Glutamatergic neuron (in vitro differentiated cells): ENCODE measurements at regions not wholly inside any gene's neighbourhood (a gene's known extent, or its start where the extent isn't known, plus 50 kb on each side); places are given as distances from the start of the nearest gene placed in this dataset.

Source experiments
- DNase-seq: peaks from one replicate; pipeline ENCODE4 v3.0.0; 2022
- H3K27ac Mint-ChIP-seq: one replicate; pipeline ENCODE4 v1.8.0; 2020; ENCODE audit warnings: mild to moderate bottlenecking, mixed read lengths, inconsistent platforms; ENCODE audit not compliant: unreplicated experiment
- H3K27me3 Mint-ChIP-seq: one replicate; pipeline ENCODE4 v1.8.0; 2020; ENCODE audit warnings: mild to moderate bottlenecking, moderate library complexity, mixed read lengths, inconsistent platforms; ENCODE audit not compliant: unreplicated experiment
- H3K36me3 Mint-ChIP-seq: one replicate; pipeline ENCODE4 v1.8.0; 2020; ENCODE audit warnings: mild to moderate bottlenecking, mixed read lengths, inconsistent platforms; ENCODE audit not compliant: unreplicated experiment
- H3K4me1 Mint-ChIP-seq: one replicate; pipeline ENCODE4 v1.8.0; 2020; ENCODE audit warnings: mild to moderate bottlenecking, low read depth, mixed read lengths, inconsistent platforms; ENCODE audit not compliant: unreplicated experiment
- H3K4me3 Mint-ChIP-seq: one replicate; pipeline ENCODE4 v1.8.0; 2020; ENCODE audit warnings: mild to moderate bottlenecking, mixed read lengths, inconsistent platforms; ENCODE audit not compliant: unreplicated experiment
- H3K9me3 Mint-ChIP-seq: one replicate; pipeline ENCODE4 v1.8.0; 2020; ENCODE audit warnings: mild to moderate bottlenecking, moderate library complexity, mixed read lengths, inconsistent platforms; ENCODE audit not compliant: unreplicated experiment
- TF ChIP-seq, protein P1 (sequence below): fragments of 200-600 bp; sonication (generic); IDR thresholded peaks from one replicate; pipeline ENCODE4 v1.5.0; 2021; ENCODE audit not compliant: partially characterized antibody, unreplicated experiment

DNA sequence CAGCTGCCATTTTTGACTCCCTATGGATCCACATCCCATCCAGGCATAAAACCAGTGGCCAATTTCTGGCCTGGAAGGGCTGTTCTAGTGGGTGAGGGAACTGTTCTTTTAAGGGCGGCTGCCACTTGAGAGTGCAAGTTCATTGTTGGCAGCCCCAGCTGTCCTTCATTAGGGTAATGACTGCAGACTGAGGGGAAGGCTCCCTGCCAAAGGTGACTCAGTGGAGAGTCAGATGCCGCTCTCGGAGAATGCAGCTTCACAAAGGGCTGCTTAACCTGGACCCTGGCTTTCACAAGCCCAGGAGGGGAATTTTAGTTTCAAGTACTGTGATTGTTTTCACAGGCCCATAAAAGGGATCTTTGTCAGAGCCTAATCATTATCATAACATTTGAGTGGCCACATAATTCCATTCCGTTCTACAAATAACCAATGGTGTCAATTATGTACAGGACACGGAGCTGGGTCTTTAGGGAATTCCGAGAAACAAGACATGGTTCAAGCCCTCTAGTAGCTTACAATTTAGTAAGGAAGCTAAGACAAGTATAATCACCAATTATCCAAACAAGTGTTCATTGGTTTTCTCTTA lies 235.7 kb downstream of the CDCA7 start:
- H3K9me3 Mint-ChIP-seq: no peaks in the 10 kb centered on the region
- peaks cover 14% of the 10 kb centered on the region for H3K36me3 Mint-ChIP-seq
- no peaks in the 10 kb centered on the region for H3K4me1 Mint-ChIP-seq
- H3K27me3 Mint-ChIP-seq: peaks cover 4% of the 10 kb centered on the region
- no peak for DNase-seq
- no peak overlapping the region for H3K4me3 Mint-ChIP-seq
- TF ChIP-seq, protein P1, sequence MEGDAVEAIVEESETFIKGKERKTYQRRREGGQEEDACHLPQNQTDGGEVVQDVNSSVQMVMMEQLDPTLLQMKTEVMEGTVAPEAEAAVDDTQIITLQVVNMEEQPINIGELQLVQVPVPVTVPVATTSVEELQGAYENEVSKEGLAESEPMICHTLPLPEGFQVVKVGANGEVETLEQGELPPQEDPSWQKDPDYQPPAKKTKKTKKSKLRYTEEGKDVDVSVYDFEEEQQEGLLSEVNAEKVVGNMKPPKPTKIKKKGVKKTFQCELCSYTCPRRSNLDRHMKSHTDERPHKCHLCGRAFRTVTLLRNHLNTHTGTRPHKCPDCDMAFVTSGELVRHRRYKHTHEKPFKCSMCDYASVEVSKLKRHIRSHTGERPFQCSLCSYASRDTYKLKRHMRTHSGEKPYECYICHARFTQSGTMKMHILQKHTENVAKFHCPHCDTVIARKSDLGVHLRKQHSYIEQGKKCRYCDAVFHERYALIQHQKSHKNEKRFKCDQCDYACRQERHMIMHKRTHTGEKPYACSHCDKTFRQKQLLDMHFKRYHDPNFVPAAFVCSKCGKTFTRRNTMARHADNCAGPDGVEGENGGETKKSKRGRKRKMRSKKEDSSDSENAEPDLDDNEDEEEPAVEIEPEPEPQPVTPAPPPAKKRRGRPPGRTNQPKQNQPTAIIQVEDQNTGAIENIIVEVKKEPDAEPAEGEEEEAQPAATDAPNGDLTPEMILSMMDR: no peak
- no peak overlapping the region for H3K27ac Mint-ChIP-seq

DNA sequence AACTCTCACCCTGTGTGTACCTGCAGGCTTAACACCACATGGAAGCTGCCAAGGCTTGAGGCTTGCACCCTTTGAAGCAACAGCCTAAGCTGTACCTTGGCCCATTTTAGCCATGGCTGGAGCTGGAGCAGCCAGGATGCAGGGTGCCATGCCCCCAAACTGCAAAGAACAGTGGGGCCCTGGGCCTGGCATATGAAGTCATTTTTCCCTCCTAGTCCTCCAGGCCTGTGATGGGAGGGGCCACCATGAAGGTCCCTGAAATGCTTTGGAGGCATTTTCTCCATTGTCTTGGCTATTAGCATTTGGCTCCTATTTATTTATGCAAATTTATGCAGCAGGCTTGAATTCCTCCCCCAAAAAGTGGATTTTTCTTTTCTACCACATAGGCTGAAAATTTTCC lies 238.4 kb downstream of the CDCA7 start:
- Mint-ChIP-seq H3K27me3 (peaks cover 4% of the 10 kb centered on the region), H3K36me3 (peaks cover 20% of the 10 kb centered on the region), H3K4me1 (no peaks in the 10 kb centered on the region), H3K4me3 (no peak overlapping the region), H3K9me3 (no peaks in the 10 kb centered on the region), H3K27ac (no peak overlapping the region)
- TF ChIP-seq, protein P1: no peak
- DNase-seq: no peak

DNA sequence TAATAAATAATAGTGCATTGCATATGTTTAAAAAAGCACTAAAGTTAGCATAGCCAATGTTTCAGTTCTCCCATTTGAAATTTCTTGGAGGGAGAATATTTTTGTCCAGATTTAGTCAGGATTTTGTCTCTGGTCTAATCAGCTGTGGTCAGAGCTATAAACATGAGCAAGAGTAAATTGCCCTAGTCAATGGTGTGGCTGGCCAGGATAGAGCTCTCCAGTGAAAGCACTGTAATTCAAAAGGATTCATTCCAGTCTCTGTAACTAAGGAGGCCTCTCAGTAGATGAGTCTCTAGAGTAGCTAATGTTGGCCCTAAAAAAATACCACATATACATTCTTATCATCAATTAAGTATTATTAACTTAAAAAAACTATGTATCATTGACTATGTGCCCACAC lies 241.6 kb downstream of the CDCA7 start:
- no peak overlapping the region for H3K4me3 Mint-ChIP-seq
- H3K9me3 Mint-ChIP-seq: no peaks in the 10 kb centered on the region
- TF ChIP-seq, protein P1: no peak
- peaks cover 4% of the 10 kb centered on the region for H3K27me3 Mint-ChIP-seq
- peaks cover 20% of the 10 kb centered on the region for H3K36me3 Mint-ChIP-seq
- DNase-seq: no peak
- no peak overlapping the region for H3K27ac Mint-ChIP-seq
- H3K4me1 Mint-ChIP-seq: no peaks in the 10 kb centered on the region

DNA sequence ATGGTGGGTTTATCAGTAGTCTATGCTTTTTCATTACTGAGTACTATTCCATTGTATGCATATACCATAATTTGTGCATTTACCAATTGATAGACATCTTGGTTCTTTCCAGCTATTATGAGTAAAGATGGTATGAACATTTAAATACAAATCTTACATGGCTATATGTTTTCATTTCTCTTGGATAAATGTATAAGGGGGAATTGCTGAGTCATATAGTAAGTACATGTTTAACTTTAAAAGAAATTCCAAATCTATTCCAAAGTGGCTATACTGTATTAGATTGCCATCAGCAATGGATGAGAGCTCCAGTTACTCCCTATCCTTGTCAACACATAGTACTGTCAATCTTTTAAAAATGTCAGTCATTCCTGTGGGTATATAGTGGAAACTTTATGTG lies 243.9 kb downstream of the CDCA7 start:
- H3K9me3 Mint-ChIP-seq: no peaks in the 10 kb centered on the region
- H3K4me1 Mint-ChIP-seq: no peaks in the 10 kb centered on the region
- TF ChIP-seq, protein P1: no peak
- H3K27ac Mint-ChIP-seq: no peak overlapping the region
- H3K4me3 Mint-ChIP-seq: no peak overlapping the region
- H3K27me3 Mint-ChIP-seq: peaks cover 3% of the 10 kb centered on the region
- peaks cover 10% of the 10 kb centered on the region for H3K36me3 Mint-ChIP-seq
- DNase-seq: no peak

DNA sequence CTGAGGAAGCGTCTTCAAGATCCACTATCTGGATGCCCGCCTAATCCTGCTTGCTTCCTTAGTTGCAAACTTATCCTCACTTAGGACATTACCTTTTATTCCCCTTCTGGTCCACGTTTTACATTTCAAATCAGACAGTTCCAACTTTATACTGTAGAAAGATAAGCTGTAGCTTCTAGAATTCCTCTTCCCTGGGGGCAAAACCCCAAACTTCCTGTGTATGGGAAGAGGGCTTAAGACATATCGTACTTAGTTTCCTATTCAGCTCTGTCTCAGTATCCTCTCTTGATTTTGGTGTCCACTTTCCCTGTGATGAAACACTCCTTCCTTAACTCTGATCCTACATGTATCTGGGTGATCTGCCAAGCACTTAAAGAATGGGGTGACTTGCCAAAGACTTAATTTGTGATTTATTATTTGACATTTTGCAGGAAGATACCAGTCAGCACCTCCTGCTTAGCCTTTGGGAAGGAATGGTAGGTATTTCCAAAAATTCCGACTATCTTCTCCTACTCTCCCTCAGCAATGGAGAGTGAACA lies 245.2 kb downstream of the CDCA7 start:
- H3K4me1 Mint-ChIP-seq: no peaks in the 10 kb centered on the region
- peaks cover 10% of the 10 kb centered on the region for H3K36me3 Mint-ChIP-seq
- H3K9me3 Mint-ChIP-seq: peaks cover 1% of the 10 kb centered on the region
- no peaks in the 10 kb centered on the region for H3K27me3 Mint-ChIP-seq
- TF ChIP-seq, protein P1: no peak
- H3K4me3 Mint-ChIP-seq: no peak overlapping the region
- H3K27ac Mint-ChIP-seq: no peak overlapping the region
- DNase-seq: no peak
